Neuronal stem cell (in vitro differentiated cells): ENCODE measurements at regions not wholly inside any gene's neighbourhood (a gene's known extent, or its start where the extent isn't known, plus 50 kb on each side); places are given as distances from the start of the nearest gene placed in this dataset.

Experiments used
- DNase-seq: peaks from one replicate; pipeline ENCODE4 v3.0.0-alpha.2; 2013; ENCODE audit warnings: low spot score
- H2AFZ ChIP-seq: one replicate; pipeline ENCODE4 v1.6.1; 2013; ENCODE audit warnings: mild to moderate bottlenecking, low read length, inconsistent platforms
- H2AK5ac ChIP-seq: 2 replicates; pipeline ENCODE4 v1.6.1; 2013; ENCODE audit warnings: low read depth, mild to moderate bottlenecking, inconsistent platforms, low read length, moderate library complexity, mixed read lengths
- H2BK120ac ChIP-seq: 2 replicates; pipeline ENCODE4 v1.6.1; 2013; ENCODE audit warnings: low read depth, mild to moderate bottlenecking, inconsistent platforms, low read length, moderate library complexity, mixed read lengths
- H2BK12ac ChIP-seq: one replicate; pipeline ENCODE4 v1.6.1; 2013; ENCODE audit warnings: low read length, inconsistent platforms
- H2BK15ac ChIP-seq: 2 replicates; pipeline ENCODE4 v1.6.1; 2013; ENCODE audit warnings: mild to moderate bottlenecking, low read length, inconsistent platforms, mixed read lengths
- H2BK5ac ChIP-seq: one replicate; pipeline ENCODE4 v1.6.1; 2013; ENCODE audit warnings: inconsistent platforms, mild to moderate bottlenecking, low read length, moderate library complexity
- H3K14ac ChIP-seq: one replicate; pipeline ENCODE4 v1.6.1; 2013; ENCODE audit warnings: low read length, inconsistent platforms
- H3K18ac ChIP-seq: 2 replicates; pipeline ENCODE4 v1.6.1; 2013; ENCODE audit warnings: low read length, inconsistent platforms
- H3K23ac ChIP-seq: 2 replicates; pipeline ENCODE4 v1.6.1; 2013; ENCODE audit warnings: low read depth, mild to moderate bottlenecking, mixed read lengths, low read length, inconsistent platforms; ENCODE audit not compliant: poor library complexity
- H3K27ac ChIP-seq: replicated peaks from 3 replicates; pipeline ENCODE4 v1.5.1; 2013; ENCODE audit warnings: low read length, inconsistent platforms
- H3K27me3 ChIP-seq, 3 experiments: 2 replicates each; pipeline ENCODE4 v1.6.1; 2013; ENCODE audit warnings: low read length in 3 of 3, mild to moderate bottlenecking in 2 of 3, inconsistent platforms in 1 of 3, low read depth in 1 of 3, mixed read lengths in 1 of 3, moderate library complexity in 1 of 3; ENCODE audit not compliant: control insufficient read depth in 3 of 3, insufficient read depth in 3 of 3
- H3K36me3 ChIP-seq, 2 donors: replicated peaks in 1 of 2; 2 replicates each; pipeline ENCODE4 v1.6.1; 2013; ENCODE audit warnings: low read length in 2 of 2; ENCODE audit not compliant: control insufficient read depth in 2 of 2, insufficient read depth in 2 of 2
- H3K4ac ChIP-seq: 2 replicates; pipeline ENCODE4 v1.6.1; 2013; ENCODE audit warnings: inconsistent platforms, mild to moderate bottlenecking, low read length, moderate library complexity
- H3K4me1 ChIP-seq, 2 donors: 1 replicate in 1 of 2; 2 replicates in 1 of 2; pipeline ENCODE4 v1.6.1; 2013; ENCODE audit warnings: low read length in 2 of 2, low read depth in 1 of 2; ENCODE audit not compliant: control insufficient read depth in 2 of 2, insufficient read depth in 1 of 2
- H3K4me2 ChIP-seq: one replicate; pipeline ENCODE4 v1.6.1; 2013; ENCODE audit warnings: mild to moderate bottlenecking, low read length, inconsistent platforms; ENCODE audit not compliant: insufficient read depth, poor library complexity, severe bottlenecking
- H3K4me3 ChIP-seq, 2 donors: 2 replicates each; pipeline ENCODE4 v1.5.1; 2013; ENCODE audit warnings: low read length in 2 of 2, mild to moderate bottlenecking in 2 of 2, inconsistent platforms in 1 of 2, moderate library complexity in 1 of 2
- H3K79me1 ChIP-seq: one replicate; pipeline ENCODE4 v1.6.1; 2013; ENCODE audit warnings: low read depth, mild to moderate bottlenecking, inconsistent platforms, low read length, moderate library complexity
- H3K9ac ChIP-seq: one replicate; pipeline ENCODE4 v1.6.1; 2013; ENCODE audit warnings: mild to moderate bottlenecking, low read depth, low read length, inconsistent platforms; ENCODE audit not compliant: poor library complexity
- H3K9me3 ChIP-seq, 2 donors: replicated peaks in 1 of 2; 2 replicates each; pipeline versions ENCODE3 to v1.6.1; 2013; ENCODE audit warnings: low read length in 2 of 2, mild to moderate bottlenecking in 2 of 2, inconsistent platforms in 1 of 2, low read depth in 1 of 2, mixed read lengths in 1 of 2, moderate library complexity in 1 of 2; ENCODE audit not compliant: control insufficient read depth in 2 of 2, insufficient read depth in 1 of 2
- H4K8ac ChIP-seq: one replicate; pipeline ENCODE4 v1.6.1; 2013; ENCODE audit warnings: low read depth, mild to moderate bottlenecking, inconsistent platforms, low read length, moderate library complexity
- H4K91ac ChIP-seq: one replicate; pipeline ENCODE4 v1.6.1; 2013; ENCODE audit warnings: low read length, low read depth, mild to moderate bottlenecking, inconsistent platforms; ENCODE audit not compliant: poor library complexity
- WGBS, 2 donors: extraction: QIAGEN DNeasy Blood & Tissue Kit; methylation state at CpG; one replicate each; pipeline ENCODE4 v1.1.7; 2013; ENCODE audit warnings: missing lambda C conversion rate in 2 of 2, mixed read lengths in 1 of 2; ENCODE audit not compliant: insufficient read length in 2 of 2, insufficient replicate concordance in 1 of 2; ENCODE audit errors: extremely low coverage in 2 of 2; 5-methylcytosine and 5-hydroxymethylcytosine counted together

DNA sequence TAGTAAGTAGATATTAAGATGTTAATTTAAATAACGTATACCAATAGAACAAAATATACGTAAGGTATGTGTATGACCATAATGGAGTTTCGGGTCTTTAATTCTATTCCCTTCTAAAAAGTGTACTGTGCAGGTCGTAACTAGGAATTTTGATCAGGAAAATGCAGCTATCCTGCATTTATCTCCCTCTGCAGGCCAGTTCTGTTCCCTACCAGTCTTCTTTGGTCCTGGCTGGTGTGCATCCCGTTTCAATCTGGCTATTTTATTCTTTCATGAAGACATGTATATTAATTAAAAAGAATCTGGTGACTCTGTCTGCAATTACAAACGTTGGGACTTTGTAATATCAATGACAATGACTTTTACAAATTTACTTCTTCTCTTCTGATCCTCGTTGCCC lies 534.1 kb upstream of the AADAT start:
- no peak overlapping the region for H3K9ac ChIP-seq
- no peak overlapping the region for H2BK120ac ChIP-seq
- H4K91ac ChIP-seq: no peak overlapping the region
- no peak overlapping the region for H3K27ac ChIP-seq
- H3K4me2 ChIP-seq: no peak overlapping the region
- no peaks in the 10 kb centered on the region for H3K9me3 ChIP-seq
- no peak overlapping the region for H3K4me3 ChIP-seq
- H3K14ac ChIP-seq: no peak overlapping the region
- no peak overlapping the region for H4K8ac ChIP-seq
- 100% methylated on average over 2 of the region's 7 CpGs; no CpG with 5 or more reads in 1 of the 2 donors for WGBS, 2 donors
- H3K79me1 ChIP-seq: no peaks in the 10 kb centered on the region
- no peaks in the 10 kb centered on the region for H3K27me3 ChIP-seq
- H2BK5ac ChIP-seq: no peak overlapping the region
- H3K18ac ChIP-seq: no peak overlapping the region
- H2BK15ac ChIP-seq: no peak overlapping the region
- no peak overlapping the region for H2AFZ ChIP-seq
- no peak for DNase-seq
- no peak overlapping the region for H2BK12ac ChIP-seq
- H3K4me1 ChIP-seq: no peaks in the 10 kb centered on the region
- no peak overlapping the region for H3K23ac ChIP-seq
- no peak overlapping the region for H2AK5ac ChIP-seq
- H3K4ac ChIP-seq: no peak overlapping the region
- no peaks in the 10 kb centered on the region for H3K36me3 ChIP-seq

GRCh38 chr4:170610434-170610833 lies 520.7 kb upstream of the AADAT start:
- H2BK12ac ChIP-seq: no peak overlapping the region
- H3K27me3 ChIP-seq: no peaks in the 10 kb centered on the region
- H2AFZ ChIP-seq: no peak overlapping the region
- no peak overlapping the region for H3K4ac ChIP-seq
- H4K8ac ChIP-seq: no peak overlapping the region
- no peaks in the 10 kb centered on the region for H3K9me3 ChIP-seq
- no peaks in the 10 kb centered on the region for H3K4me1 ChIP-seq
- no peaks in the 10 kb centered on the region for H3K36me3 ChIP-seq
- no peaks in the 10 kb centered on the region for H3K79me1 ChIP-seq
- no peak overlapping the region for H3K14ac ChIP-seq
- no peak overlapping the region for H3K9ac ChIP-seq
- no peak overlapping the region for H2BK5ac ChIP-seq
- H3K27ac ChIP-seq: no peak overlapping the region
- H3K4me2 ChIP-seq: no peak overlapping the region
- no peak overlapping the region for H3K4me3 ChIP-seq
- no peak overlapping the region for H2BK120ac ChIP-seq
- H4K91ac ChIP-seq: no peak overlapping the region
- no peak for DNase-seq
- no peak overlapping the region for H3K18ac ChIP-seq
- no peak overlapping the region for H3K23ac ChIP-seq
- WGBS, 2 donors: no CpG with 5 or more reads among the region's 2 CpGs
- no peak overlapping the region for H2AK5ac ChIP-seq
- no peak overlapping the region for H2BK15ac ChIP-seq

- no peak overlapping the region for H2BK5ac ChIP-seq
- H3K4me2 ChIP-seq: no peak overlapping the region
- H2AK5ac ChIP-seq: no peak overlapping the region
- H2BK15ac ChIP-seq: no peak overlapping the region
- no peak overlapping the region for H3K27ac ChIP-seq
- DNase-seq: no peak
- H3K27me3 ChIP-seq: no peaks in the 10 kb centered on the region
- H3K36me3 ChIP-seq: no peaks in the 10 kb centered on the region
- H3K79me1 ChIP-seq: no peaks in the 10 kb centered on the region
- H3K23ac ChIP-seq: no peak overlapping the region
- H4K91ac ChIP-seq: no peak overlapping the region
- no peak overlapping the region for H3K4ac ChIP-seq
- no peak overlapping the region for H3K14ac ChIP-seq
- no peak overlapping the region for H2BK12ac ChIP-seq
- peaks cover 0 to 2% of the 10 kb centered on the region in 2 donors for H3K9me3 ChIP-seq
- H4K8ac ChIP-seq: no peak overlapping the region
- H3K18ac ChIP-seq: no peak overlapping the region
- H3K9ac ChIP-seq: no peak overlapping the region
- no peak overlapping the region for H2AFZ ChIP-seq
- no peak overlapping the region for H3K4me3 ChIP-seq
- no CpG with 5 or more reads among the region's 4 CpGs for WGBS, 2 donors
- no peaks in the 10 kb centered on the region for H3K4me1 ChIP-seq
- H2BK120ac ChIP-seq: no peak overlapping the region
Measured at GRCh38 chr4:170599894-170600293, 510.1 kb upstream of the AADAT start.

DNA sequence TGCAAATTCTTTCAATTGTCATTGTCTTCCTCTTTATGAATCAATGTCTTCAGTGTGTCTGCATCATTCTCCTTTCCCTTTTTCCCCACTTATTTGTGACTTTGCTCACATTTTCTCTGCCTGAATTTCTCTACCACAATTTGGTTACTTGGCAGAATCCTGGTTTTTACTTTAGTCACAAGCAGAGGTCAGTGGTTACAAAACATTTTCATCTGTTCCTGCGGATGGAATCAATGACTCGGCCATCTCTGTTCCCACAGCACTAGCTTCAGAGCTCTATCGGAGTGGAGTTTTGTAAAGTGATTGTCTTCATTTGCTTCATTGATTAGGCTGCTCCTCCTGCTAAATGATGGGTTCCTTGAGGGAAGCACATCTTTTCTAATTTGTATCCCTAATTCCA lies 501.3 kb upstream of the AADAT start:
- no peak overlapping the region for H2BK15ac ChIP-seq
- H3K4ac ChIP-seq: no peak overlapping the region
- no peak overlapping the region for H2AK5ac ChIP-seq
- no peak overlapping the region for H3K14ac ChIP-seq
- H3K23ac ChIP-seq: no peak overlapping the region
- no peak overlapping the region for H2AFZ ChIP-seq
- H3K9ac ChIP-seq: no peak overlapping the region
- no peak for DNase-seq
- no peak overlapping the region for H2BK5ac ChIP-seq
- no peak overlapping the region for H3K27ac ChIP-seq
- H3K4me3 ChIP-seq: no peak overlapping the region
- peaks cover 0 to 2% of the 10 kb centered on the region in 2 donors for H3K4me1 ChIP-seq
- WGBS, 2 donors: no CpG with 5 or more reads among the region's 3 CpGs
- no peaks in the 10 kb centered on the region for H3K9me3 ChIP-seq
- H3K18ac ChIP-seq: no peak overlapping the region
- H2BK120ac ChIP-seq: no peak overlapping the region
- no peak overlapping the region for H4K91ac ChIP-seq
- H3K4me2 ChIP-seq: no peak overlapping the region
- no peak overlapping the region for H4K8ac ChIP-seq
- no peak overlapping the region for H2BK12ac ChIP-seq
- H3K79me1 ChIP-seq: no peaks in the 10 kb centered on the region
- H3K36me3 ChIP-seq: no peaks in the 10 kb centered on the region
- H3K27me3 ChIP-seq: no peaks in the 10 kb centered on the region
